Adipocyte (in vitro differentiated cells): ENCODE measurements at regions not wholly inside any gene's neighbourhood (a gene's known extent, or its start where the extent isn't known, plus 50 kb on each side); places are given as distances from the start of the nearest gene placed in this dataset.
A peak's percentile ranks its signal among the peaks of the same experiment; 100 is the strongest.
"Not testable (repeated sequence)": the region's sequence is repeated elsewhere in the genome, so short reads cannot be mapped to it uniquely, and the experiment has no call there.

Experiments
- DNase-seq: peaks from one replicate; pipeline ENCODE4 v3.0.0-alpha.2; 2015; ENCODE audit warnings: low read depth
- H3K27me3 ChIP-seq: replicated peaks from 2 replicates; pipeline ENCODE4 v1.7.0; 2013; ENCODE audit warnings: mild to moderate bottlenecking, low read length, moderate library complexity; ENCODE audit not compliant: control insufficient read depth, insufficient read depth
- H3K36me3 ChIP-seq: 2 replicates; pipeline ENCODE4 v1.7.0; 2013; ENCODE audit warnings: low read length, mild to moderate bottlenecking, moderate library complexity; ENCODE audit not compliant: control insufficient read depth, insufficient read depth, severe bottlenecking
- H3K4me1 ChIP-seq: 2 replicates; pipeline ENCODE4 v1.7.0; 2013; ENCODE audit warnings: mild to moderate bottlenecking, low read length, moderate library complexity; ENCODE audit not compliant: control insufficient read depth, insufficient read depth
- H3K4me3 ChIP-seq: 2 replicates; pipeline ENCODE4 v1.7.0; 2013; ENCODE audit warnings: mild to moderate bottlenecking, low read length, moderate library complexity
- H3K9ac ChIP-seq: 2 replicates; pipeline ENCODE4 v1.7.0; 2013; ENCODE audit warnings: mild to moderate bottlenecking, low read length, moderate library complexity
- H3K9me3 ChIP-seq: 2 replicates; pipeline ENCODE4 v1.7.0; 2013; ENCODE audit warnings: mild to moderate bottlenecking, low read length, moderate library complexity; ENCODE audit not compliant: control insufficient read depth

GRCh38 chr5:167940911-167941310, 350.5 kb upstream of the WWC1 start:
- no peaks in the 10 kb centered on the region for H3K36me3 ChIP-seq

DNA sequence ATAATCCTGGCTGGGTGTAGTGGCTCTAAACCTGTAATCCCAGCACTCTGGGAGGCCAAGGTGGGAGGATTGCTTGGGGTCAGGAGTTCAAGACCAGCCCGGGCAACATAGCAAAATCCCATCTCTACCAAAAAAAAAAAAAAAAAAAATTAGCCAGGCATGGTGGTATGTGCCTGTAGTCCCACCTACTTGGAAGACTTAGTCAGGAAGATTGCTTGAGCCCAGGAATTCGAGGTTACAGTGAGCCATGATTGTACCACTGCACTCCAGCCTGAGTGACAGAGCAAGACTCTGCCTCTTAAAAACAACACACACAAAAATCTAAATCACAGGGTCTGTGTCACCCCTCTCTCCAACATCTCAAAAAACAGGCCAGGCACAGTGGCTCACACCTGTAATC, 349.9 kb upstream of the WWC1 start:
- not testable (repeated sequence) for DNase-seq, H3K9me3 ChIP-seq
- peaks cover 11% of the 10 kb centered on the region for H3K4me1 ChIP-seq

More at GRCh38 chr5:167940911-167941310, 350.5 kb upstream of the WWC1 start:
- Histone ChIP-seq H3K4me1 (peaks cover 6% of the 10 kb centered on the region), H3K9ac (no peak overlapping the region), H3K4me3 (no peak overlapping the region), H3K27me3 (no peaks in the 10 kb centered on the region), H3K9me3 (no peaks in the 10 kb centered on the region)
- no peak for DNase-seq

GRCh38 chr5:167943343-167943742, 348.1 kb upstream of the WWC1 start:
- Histone ChIP-seq H3K9ac (no peak overlapping the region), H3K4me3 (no peak overlapping the region), H3K4me1 (peaks cover 16% of the 10 kb centered on the region), H3K27me3 (no peaks in the 10 kb centered on the region), H3K9me3 (no peaks in the 10 kb centered on the region), H3K36me3 (no peaks in the 10 kb centered on the region)
- DNase-seq: peak; percentile 39

More for the DNA sequence above, 349.9 kb upstream of the WWC1 start:
- H3K36me3 ChIP-seq, H3K27me3 ChIP-seq, H3K9ac ChIP-seq, H3K4me3 ChIP-seq: not testable (repeated sequence)

- Histone ChIP-seq H3K4me1 (peaks cover 14% of the 10 kb centered on the region), H3K4me3 (no peak overlapping the region), H3K9ac (no peak overlapping the region), H3K9me3 (no peaks in the 10 kb centered on the region), H3K36me3 (no peaks in the 10 kb centered on the region), H3K27me3 (no peaks in the 10 kb centered on the region)
- no peak for DNase-seq
Observed at GRCh38 chr5:167944121-167944852, 347.2 kb upstream of the WWC1 start.

DNA sequence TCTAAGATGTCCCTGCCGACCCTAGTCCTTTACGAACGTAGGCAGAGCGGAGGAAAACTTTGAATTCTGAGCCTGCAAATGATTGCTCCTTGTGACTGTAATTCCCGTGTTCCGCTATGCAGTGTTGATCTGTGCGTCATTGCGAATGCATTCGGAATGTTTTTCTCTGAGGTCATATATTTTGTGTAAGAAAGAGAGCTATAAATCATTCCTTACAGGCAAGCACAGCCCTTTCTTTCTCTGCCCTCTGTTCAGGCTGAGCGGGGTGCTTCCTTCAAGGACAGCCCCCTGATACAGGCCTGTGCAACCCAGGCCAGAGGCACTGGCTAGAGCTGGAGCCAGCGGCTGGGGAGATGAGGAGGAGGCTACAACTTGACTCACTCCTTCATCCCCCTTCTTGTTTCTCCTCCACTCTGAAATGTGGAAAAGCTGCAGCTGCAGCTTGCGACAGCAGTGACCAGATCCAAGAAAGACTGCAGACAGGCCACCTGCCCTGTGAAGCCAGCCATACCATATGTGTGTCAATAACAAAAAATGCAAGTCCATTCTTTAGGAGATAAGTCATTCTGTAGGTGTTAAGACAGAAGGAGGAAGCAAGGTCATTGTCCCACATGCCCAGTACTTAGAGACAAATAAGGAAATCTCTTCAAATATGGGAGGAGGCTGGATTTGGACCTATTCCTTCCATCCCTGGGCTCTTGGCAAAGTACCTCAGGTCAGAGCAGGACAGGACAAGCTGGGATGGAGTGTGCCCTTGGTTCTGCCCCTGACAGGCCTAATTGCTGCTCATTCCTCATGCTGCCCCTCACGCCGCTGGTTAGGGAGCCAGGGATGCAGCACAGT, 345.7 kb upstream of the WWC1 start:
- Histone ChIP-seq H3K4me1 (peaks cover 10% of the 10 kb centered on the region), H3K9me3 (no peaks in the 10 kb centered on the region), H3K9ac (no peak overlapping the region), H3K27me3 (no peaks in the 10 kb centered on the region), H3K4me3 (no peak overlapping the region), H3K36me3 (no peaks in the 10 kb centered on the region)
- DNase-seq: peak; percentile 45

DNA sequence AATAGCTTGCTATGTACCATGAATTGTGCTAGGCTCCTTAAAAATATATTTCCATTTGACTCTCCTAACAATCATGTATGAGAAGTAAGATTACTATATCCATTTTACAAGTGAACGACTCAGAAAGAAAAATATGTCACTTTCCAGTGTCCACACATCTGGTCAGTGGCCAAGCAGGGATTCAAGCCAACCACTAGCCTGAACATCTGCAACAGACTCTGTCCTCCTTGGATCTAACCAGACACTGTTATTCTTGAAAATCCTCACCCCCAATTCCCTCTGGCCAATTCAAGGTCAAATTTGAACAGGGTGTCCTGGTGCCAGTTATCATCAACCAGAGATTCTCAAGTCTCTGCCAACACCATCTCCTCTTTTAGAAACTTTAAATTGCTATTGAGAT, 344.1 kb upstream of the WWC1 start:
- H3K4me3 ChIP-seq: no peak overlapping the region
- H3K9ac ChIP-seq: no peak overlapping the region
- peaks cover 14% of the 10 kb centered on the region for H3K4me1 ChIP-seq
- no peak for DNase-seq
- no peaks in the 10 kb centered on the region for H3K9me3 ChIP-seq
- H3K36me3 ChIP-seq: no peaks in the 10 kb centered on the region
- H3K27me3 ChIP-seq: no peaks in the 10 kb centered on the region

- H3K36me3 ChIP-seq: no peaks in the 10 kb centered on the region
- H3K4me1 ChIP-seq: peaks cover 14% of the 10 kb centered on the region
- DNase-seq: no peak
- H3K9ac ChIP-seq: no peak overlapping the region
- H3K27me3 ChIP-seq: no peaks in the 10 kb centered on the region
- no peak overlapping the region for H3K4me3 ChIP-seq
- no peaks in the 10 kb centered on the region for H3K9me3 ChIP-seq
Observed at GRCh38 chr5:167948251-167948650, 343.2 kb upstream of the WWC1 start.

- H3K4me1 ChIP-seq: peaks cover 14% of the 10 kb centered on the region
- no peaks in the 10 kb centered on the region for H3K27me3 ChIP-seq
- no peak for DNase-seq
- no peak overlapping the region for H3K4me3 ChIP-seq
- no peak overlapping the region for H3K9ac ChIP-seq
- H3K36me3 ChIP-seq: no peaks in the 10 kb centered on the region
- H3K9me3 ChIP-seq: no peaks in the 10 kb centered on the region
Observed at GRCh38 chr5:167949435-167949834, 342.0 kb upstream of the WWC1 start.

DNA sequence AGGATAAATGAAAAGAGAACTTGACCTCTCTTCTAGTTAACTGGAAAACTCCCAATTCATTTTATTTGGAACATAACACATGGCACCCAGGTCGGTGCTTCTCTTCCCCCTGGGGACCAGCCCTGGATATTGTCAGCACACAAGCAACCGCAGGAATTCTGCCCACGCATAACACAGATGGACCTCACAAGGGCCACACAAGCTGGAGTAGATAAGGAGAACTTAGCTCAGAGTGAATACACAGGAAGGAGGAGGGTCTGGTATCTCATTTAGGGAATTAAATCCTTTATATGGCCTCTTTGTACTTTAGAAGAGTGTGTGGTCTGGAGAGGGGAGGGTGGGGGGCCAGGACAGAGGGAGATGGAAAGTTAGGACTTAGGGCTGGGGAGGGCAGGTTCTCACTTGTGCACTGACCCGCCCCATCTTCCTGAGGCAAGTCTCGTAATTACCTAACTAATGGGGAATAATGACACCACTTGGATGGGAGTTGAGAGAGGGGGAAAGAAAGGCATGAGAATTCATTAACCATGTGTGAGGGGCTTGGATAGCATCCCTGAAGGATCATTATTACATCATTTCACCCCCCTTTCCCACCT, 341.2 kb upstream of the WWC1 start:
- Histone ChIP-seq H3K36me3 (no peaks in the 10 kb centered on the region), H3K27me3 (no peaks in the 10 kb centered on the region), H3K4me1 (peaks cover 14% of the 10 kb centered on the region), H3K9me3 (no peaks in the 10 kb centered on the region), H3K9ac (no peak overlapping the region), H3K4me3 (no peak overlapping the region)
- peak; percentile 48 for DNase-seq

DNA sequence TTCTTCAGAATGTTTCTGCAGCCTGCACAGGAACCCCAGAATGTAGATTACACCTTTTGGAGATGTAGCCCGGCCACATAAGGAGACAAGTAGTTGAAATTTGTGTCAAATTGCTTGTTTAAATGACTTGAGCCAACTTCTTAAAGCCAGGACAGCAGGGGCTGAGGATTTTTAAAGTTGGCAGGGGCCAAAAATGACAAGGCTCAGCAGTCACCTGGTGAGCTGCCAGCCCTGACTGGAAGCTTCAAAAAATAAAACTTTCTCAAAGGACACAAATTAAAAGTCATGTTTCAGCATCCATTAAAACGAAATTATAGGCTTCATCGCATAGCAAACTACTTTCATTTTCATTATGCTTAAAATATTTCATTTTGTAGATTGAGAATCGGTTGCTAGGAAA, 340.3 kb upstream of the WWC1 start:
- H3K4me1 ChIP-seq: peaks cover 11% of the 10 kb centered on the region
- no peaks in the 10 kb centered on the region for H3K9me3 ChIP-seq
- H3K4me3 ChIP-seq: peak overlapping the region; percentile 65
- H3K9ac ChIP-seq: no peak overlapping the region
- DNase-seq: peak; percentile 22
- no peaks in the 10 kb centered on the region for H3K36me3 ChIP-seq
- no peaks in the 10 kb centered on the region for H3K27me3 ChIP-seq

- H3K9ac ChIP-seq: no peak overlapping the region
- H3K36me3 ChIP-seq: no peaks in the 10 kb centered on the region
- H3K4me1 ChIP-seq: peaks cover 4% of the 10 kb centered on the region
- no peaks in the 10 kb centered on the region for H3K27me3 ChIP-seq
- H3K4me3 ChIP-seq: no peak overlapping the region
- H3K9me3 ChIP-seq: peaks cover 4% of the 10 kb centered on the region
- no peak for DNase-seq
Observed at GRCh38 chr5:167952278-167952995, 339.0 kb upstream of the WWC1 start.
